SU-DHL-6 (cell line): ENCODE measurements at regions not wholly inside any gene's neighbourhood (a gene's known extent, or its start where the extent isn't known, plus 50 kb on each side); places are given as distances from the start of the nearest gene placed in this dataset.

ENCODE experiments used
- H2AFZ ChIP-seq: fragments of 200-600 bp; sonication (generic); 2 replicates; pipeline ENCODE4 v1.6.1; 2014; ENCODE audit warnings: low read depth, mild to moderate bottlenecking, moderate library complexity, mixed read lengths, antibody characterized with exemption, low read length; ENCODE audit not compliant: severe bottlenecking
- H3F3A ChIP-seq: fragments of 200-600 bp; shearing (Covaris generic); 2 replicates; pipeline ENCODE4 v1.6.0; 2016; ENCODE audit warnings: antibody characterized with exemption, mild to moderate bottlenecking; ENCODE audit not compliant: insufficient read depth
- H3K27ac ChIP-seq: fragments of 200-600 bp; sonication (generic); 2 replicates; pipeline ENCODE4 v1.5.1; 2016; ENCODE audit warnings: low read depth, mild to moderate bottlenecking, low read length, moderate library complexity, mixed read lengths
- H3K27me3 ChIP-seq: fragments of 200-600 bp; sonication (generic), shearing (Covaris generic); 2 replicates; pipeline ENCODE4 v1.6.0; 2014; ENCODE audit warnings: mild to moderate bottlenecking, low read length
- H3K36me3 ChIP-seq: fragments of 200-600 bp; sonication (generic); 2 replicates; pipeline ENCODE4 v1.6.1; 2014; ENCODE audit warnings: mild to moderate bottlenecking, low read length, mixed read lengths
- H3K4me2 ChIP-seq: fragments of 300-600, 200-600 bp; shearing (Covaris generic), sonication (generic); 2 replicates; pipeline ENCODE4 v1.6.0; 2014; ENCODE audit warnings: low read length, low read depth, mild to moderate bottlenecking; ENCODE audit not compliant: poor library complexity, severe bottlenecking
- H3K4me3 ChIP-seq: fragments of 200-600 bp; sonication (generic); 2 replicates; pipeline ENCODE4 v1.5.1; 2014; ENCODE audit warnings: antibody characterized with exemption, low read length, mild to moderate bottlenecking, mixed read lengths; ENCODE audit not compliant: insufficient read depth, poor library complexity, severe bottlenecking
- H3K79me2 ChIP-seq: fragments of 200-600 bp; sonication (generic); 2 replicates; pipeline ENCODE4 v1.6.1; 2014; ENCODE audit warnings: mild to moderate bottlenecking, low read length, moderate library complexity; ENCODE audit not compliant: insufficient read depth
- H3K9ac ChIP-seq: fragments of 200-600 bp; sonication (generic); 2 replicates; pipeline ENCODE4 v1.7.0; 2014; ENCODE audit warnings: mild to moderate bottlenecking, low read length
- H3K9me2 ChIP-seq: fragments of 200-600 bp; sonication (generic); replicated peaks from 2 replicates; pipeline ENCODE4 v1.6.1; 2014; ENCODE audit warnings: low read length; ENCODE audit not compliant: insufficient read depth
- H3K9me3 ChIP-seq: fragments of 200-600 bp; sonication (generic); 2 replicates; pipeline ENCODE4 v1.6.1; 2014; ENCODE audit warnings: low read length, mixed read lengths; ENCODE audit not compliant: insufficient read depth
- H4K20me1 ChIP-seq: fragments of 200-600 bp; sonication (generic); 2 replicates; pipeline ENCODE4 v1.6.1; 2014; ENCODE audit warnings: low read depth, mild to moderate bottlenecking, antibody characterized with exemption, low read length, moderate library complexity, mixed read lengths
- CTCF ChIP-seq: fragments of 200-600 bp; sonication (generic); IDR thresholded peaks from one replicate; pipeline ENCODE4 v1.5.1; 2017; ENCODE audit warnings: antibody characterized with exemption, mild to moderate bottlenecking, low read length, moderate library complexity; ENCODE audit not compliant: insufficient read depth, poor library complexity, severe bottlenecking
- EZH2phosphoT487 ChIP-seq: fragments of 200-600 bp; sonication (generic), shearing (Covaris generic); conservative IDR thresholded peaks from 2 replicates; pipeline ENCODE4 v1.6.1; 2018; ENCODE audit warnings: mild to moderate bottlenecking, antibody characterized with exemption, low read length, moderate library complexity, mixed read lengths

- no peak overlapping the region for H3K27ac ChIP-seq
- H3K9me3 ChIP-seq, result no peaks in the 10 kb centered on the region
- no peak overlapping the region for H3K9ac ChIP-seq
- H3K36me3 ChIP-seq, result no peaks in the 10 kb centered on the region
- no peaks in the 10 kb centered on the region for H3K27me3 ChIP-seq
- no peak overlapping the region for H3K4me2 ChIP-seq
- H3K4me3 ChIP-seq, result no peak overlapping the region
- no peak overlapping the region for H2AFZ ChIP-seq
- H3F3A ChIP-seq, result no peaks in the 10 kb centered on the region
- H3K9me2 ChIP-seq, result no peaks in the 10 kb centered on the region
- TF ChIP-seq CTCF (no peak), EZH2phosphoT487 (no peak)
- no peaks in the 10 kb centered on the region for H4K20me1 ChIP-seq
- H3K79me2 ChIP-seq, result no peaks in the 10 kb centered on the region
Observed at GRCh38 chr12:116429826-116430360, 129.3 kb upstream of the MAP1LC3B2 start.

GRCh38 chr12:116430911-116431565, 128.1 kb upstream of the MAP1LC3B2 start:
- H3K9me2 ChIP-seq, result no peaks in the 10 kb centered on the region
- TF ChIP-seq EZH2phosphoT487 (no peak), CTCF (no peak)
- no peak overlapping the region for H3K27ac ChIP-seq
- no peak overlapping the region for H3K4me3 ChIP-seq
- no peaks in the 10 kb centered on the region for H3K9me3 ChIP-seq
- no peaks in the 10 kb centered on the region for H4K20me1 ChIP-seq
- no peak overlapping the region for H2AFZ ChIP-seq
- no peaks in the 10 kb centered on the region for H3F3A ChIP-seq
- H3K9ac ChIP-seq, result no peak overlapping the region
- H3K27me3 ChIP-seq, result no peaks in the 10 kb centered on the region
- no peak overlapping the region for H3K4me2 ChIP-seq
- no peaks in the 10 kb centered on the region for H3K36me3 ChIP-seq
- H3K79me2 ChIP-seq, result no peaks in the 10 kb centered on the region

- Histone ChIP-seq H3K9me3 (no peaks in the 10 kb centered on the region), H3K27me3 (no peaks in the 10 kb centered on the region), H3K9ac (no peak overlapping the region), H3K9me2 (no peaks in the 10 kb centered on the region), H3K36me3 (no peaks in the 10 kb centered on the region), H3K4me3 (no peak overlapping the region), H2AFZ (no peak overlapping the region), H4K20me1 (no peaks in the 10 kb centered on the region), H3F3A (no peaks in the 10 kb centered on the region), H3K27ac (no peak overlapping the region), H3K4me2 (no peak overlapping the region), H3K79me2 (no peaks in the 10 kb centered on the region)
- TF ChIP-seq EZH2phosphoT487, result no peak
- TF ChIP-seq CTCF, result no peak
Observed at GRCh38 chr12:116431677-116432300, 127.4 kb upstream of the MAP1LC3B2 start.
